Hepatocyte (in vitro differentiated cells): ENCODE measurements at regions not wholly inside any gene's neighbourhood (a gene's known extent, or its start where the extent isn't known, plus 50 kb on each side); places are given as distances from the start of the nearest gene placed in this dataset.
A peak's percentile ranks its signal among the peaks of the same experiment; 100 is the strongest.

Source experiments
- DNase-seq: peaks from one replicate; pipeline ENCODE4 v3.0.0-alpha.2; 2016; ENCODE audit warnings: low spot score
- H2AFZ ChIP-seq: fragments of 200-600 bp; sonication (generic); 2 replicates; pipeline ENCODE4 v1.6.0; 2016; ENCODE audit warnings: antibody characterized with exemption, mild to moderate bottlenecking
- H3K27ac ChIP-seq: fragments of 200-600 bp; sonication (generic); 2 replicates; pipeline ENCODE4 v1.5.1; 2016; ENCODE audit warnings: mild to moderate bottlenecking
- H3K27me3 ChIP-seq: fragments of 200-600 bp; sonication (generic); 2 replicates; pipeline ENCODE4 v1.6.1; 2016
- H3K36me3 ChIP-seq: fragments of 200-600 bp; sonication (generic); replicated peaks from 2 replicates; pipeline ENCODE4 v1.5.1; 2016; ENCODE audit warnings: low read depth; ENCODE audit not compliant: insufficient read depth
- H3K4me1 ChIP-seq: fragments of 200-600 bp; sonication (generic); 2 replicates; pipeline ENCODE4 v1.5.1; 2016; ENCODE audit warnings: mild to moderate bottlenecking, moderate library complexity; ENCODE audit not compliant: insufficient read depth
- H3K4me2 ChIP-seq: fragments of 200-600 bp; sonication (generic); 2 replicates; pipeline ENCODE4 v1.6.0; 2016
- H3K4me3 ChIP-seq: fragments of 200-600 bp; sonication (generic); 2 replicates; pipeline ENCODE4 v1.5.1; 2016; ENCODE audit warnings: mild to moderate bottlenecking
- H3K79me2 ChIP-seq: fragments of 200-600 bp; sonication (generic); 2 replicates; pipeline ENCODE4 v1.6.0; 2017; ENCODE audit warnings: mild to moderate bottlenecking
- H3K9me2 ChIP-seq: fragments of 200-600 bp; sonication (generic); replicated peaks from 2 replicates; pipeline ENCODE4 v1.6.0; 2017; ENCODE audit warnings: mild to moderate bottlenecking; ENCODE audit not compliant: insufficient read depth
- H3K9me3 ChIP-seq: fragments of 200-600 bp; sonication (generic); 2 replicates; pipeline ENCODE4 v1.5.1; 2016; ENCODE audit warnings: low read depth, mild to moderate bottlenecking
- H4K20me1 ChIP-seq: fragments of 200-600 bp; sonication (generic); 2 replicates; pipeline ENCODE4 v1.6.0; 2016; ENCODE audit warnings: mild to moderate bottlenecking; ENCODE audit not compliant: insufficient read depth, poor library complexity, severe bottlenecking
- EZH2 ChIP-seq: fragments of 200-600 bp; sonication (generic); IDR thresholded peaks from 2 replicates; pipeline ENCODE4 v1.6.1; 2016; ENCODE audit warnings: antibody characterized with exemption, mild to moderate bottlenecking, borderline replicate concordance
- EZH2phosphoT487 ChIP-seq: fragments of 200-600 bp; sonication (generic); IDR thresholded peaks from one replicate; pipeline ENCODE4 v1.6.1; 2018; ENCODE audit warnings: antibody characterized with exemption, mild to moderate bottlenecking, low read depth, moderate library complexity; ENCODE audit not compliant: unreplicated experiment, severe bottlenecking
- WGBS: methylation state at CpG from one replicate; pipeline ENCODE4 v1.1.6; 2016; ENCODE audit warnings: low lambda C conversion rate; ENCODE audit errors: missing lambda C conversion rate; 5-methylcytosine and 5-hydroxymethylcytosine counted together
- TF ChIP-seq, protein P1 (sequence below): fragments of 200-600 bp; sonication (generic); IDR thresholded peaks from 2 replicates; pipeline ENCODE4 v1.5.1; 2016; ENCODE audit warnings: antibody characterized with exemption, mild to moderate bottlenecking; ENCODE audit not compliant: poor library complexity

DNA sequence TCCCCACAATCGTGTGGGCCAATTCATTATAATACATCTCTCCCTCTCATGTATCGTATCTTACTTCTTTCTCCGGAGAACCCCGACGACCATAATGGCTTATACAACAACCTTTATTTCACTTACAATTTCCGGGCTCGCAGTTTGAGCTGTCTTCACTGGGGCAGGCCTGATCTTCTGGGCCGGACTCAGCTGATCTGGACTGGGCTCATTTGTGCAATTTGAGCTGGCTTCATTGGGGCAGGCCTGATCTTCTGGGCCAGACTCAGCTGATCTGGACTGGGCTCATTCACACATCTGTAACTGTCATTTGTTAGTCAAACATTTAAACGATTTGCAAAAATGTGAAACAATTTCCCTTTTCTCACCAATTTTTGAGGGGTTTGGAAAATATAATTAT is 171.5 kb upstream of the FRG1 start:
- 72% methylated on average over 9 of the region's 9 CpGs for WGBS
- H3K4me1 ChIP-seq = no peaks in the 10 kb centered on the region
- no peak for DNase-seq
- H3K36me3 ChIP-seq = no peaks in the 10 kb centered on the region
- H4K20me1 ChIP-seq = no peaks in the 10 kb centered on the region
- H3K79me2 ChIP-seq = no peaks in the 10 kb centered on the region
- no peaks in the 10 kb centered on the region for H3K27me3 ChIP-seq
- H3K9me3 ChIP-seq = no peaks in the 10 kb centered on the region
- H2AFZ ChIP-seq = no peak overlapping the region
- no peaks in the 10 kb centered on the region for H3K9me2 ChIP-seq
- H3K27ac ChIP-seq = no peak overlapping the region
- TF ChIP-seq EZH2 (no peak), EZH2phosphoT487 (no peak)
- TF ChIP-seq, protein P1, sequence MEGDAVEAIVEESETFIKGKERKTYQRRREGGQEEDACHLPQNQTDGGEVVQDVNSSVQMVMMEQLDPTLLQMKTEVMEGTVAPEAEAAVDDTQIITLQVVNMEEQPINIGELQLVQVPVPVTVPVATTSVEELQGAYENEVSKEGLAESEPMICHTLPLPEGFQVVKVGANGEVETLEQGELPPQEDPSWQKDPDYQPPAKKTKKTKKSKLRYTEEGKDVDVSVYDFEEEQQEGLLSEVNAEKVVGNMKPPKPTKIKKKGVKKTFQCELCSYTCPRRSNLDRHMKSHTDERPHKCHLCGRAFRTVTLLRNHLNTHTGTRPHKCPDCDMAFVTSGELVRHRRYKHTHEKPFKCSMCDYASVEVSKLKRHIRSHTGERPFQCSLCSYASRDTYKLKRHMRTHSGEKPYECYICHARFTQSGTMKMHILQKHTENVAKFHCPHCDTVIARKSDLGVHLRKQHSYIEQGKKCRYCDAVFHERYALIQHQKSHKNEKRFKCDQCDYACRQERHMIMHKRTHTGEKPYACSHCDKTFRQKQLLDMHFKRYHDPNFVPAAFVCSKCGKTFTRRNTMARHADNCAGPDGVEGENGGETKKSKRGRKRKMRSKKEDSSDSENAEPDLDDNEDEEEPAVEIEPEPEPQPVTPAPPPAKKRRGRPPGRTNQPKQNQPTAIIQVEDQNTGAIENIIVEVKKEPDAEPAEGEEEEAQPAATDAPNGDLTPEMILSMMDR = no peak
- no peak overlapping the region for H3K4me3 ChIP-seq
- H3K4me2 ChIP-seq = no peak overlapping the region

DNA sequence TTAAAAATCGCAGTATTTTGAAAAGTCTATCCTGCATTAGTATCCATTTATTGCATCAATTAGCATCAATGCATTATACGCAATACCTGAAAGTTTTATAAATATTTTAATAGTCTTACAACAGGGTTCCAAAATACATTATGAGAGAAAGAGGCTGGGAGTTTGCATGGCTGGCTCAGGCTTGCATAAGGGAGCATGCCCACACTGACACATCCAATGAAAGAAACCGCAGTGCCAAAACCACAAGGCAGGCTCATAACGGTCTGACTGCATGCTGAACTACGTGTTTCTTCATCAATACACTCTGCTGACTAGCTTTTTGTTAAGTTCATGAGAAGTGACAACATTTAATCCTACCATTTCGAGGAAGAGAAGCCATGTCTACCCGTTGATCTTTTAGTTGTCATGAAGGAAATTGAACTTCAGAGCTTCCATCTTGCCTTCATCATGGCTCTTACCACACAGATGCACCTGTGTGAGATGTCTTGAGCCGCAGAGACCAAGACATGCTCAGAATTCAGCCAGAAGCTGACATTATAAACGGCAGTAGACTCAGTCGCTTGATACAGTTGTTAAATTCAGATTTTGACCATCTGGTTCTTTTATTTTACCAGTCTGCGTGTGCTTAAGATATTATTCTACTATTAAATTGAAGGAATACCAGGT is 168.8 kb upstream of the FRG1 start:
- H2AFZ ChIP-seq = no peak overlapping the region
- no peaks in the 10 kb centered on the region for H3K4me1 ChIP-seq
- TF ChIP-seq EZH2phosphoT487 (no peak), EZH2 (no peak)
- TF ChIP-seq, protein P1 = no peak
- H3K4me3 ChIP-seq = no peak overlapping the region
- no peaks in the 10 kb centered on the region for H3K79me2 ChIP-seq
- no peaks in the 10 kb centered on the region for H3K36me3 ChIP-seq
- no peak overlapping the region for H3K27ac ChIP-seq
- no peaks in the 10 kb centered on the region for H3K9me2 ChIP-seq
- H3K4me2 ChIP-seq = no peak overlapping the region
- no peaks in the 10 kb centered on the region for H3K9me3 ChIP-seq
- no peak for DNase-seq
- H4K20me1 ChIP-seq = no peaks in the 10 kb centered on the region
- H3K27me3 ChIP-seq = no peaks in the 10 kb centered on the region
- 85% methylated on average over 11 of the region's 11 CpGs for WGBS

DNA sequence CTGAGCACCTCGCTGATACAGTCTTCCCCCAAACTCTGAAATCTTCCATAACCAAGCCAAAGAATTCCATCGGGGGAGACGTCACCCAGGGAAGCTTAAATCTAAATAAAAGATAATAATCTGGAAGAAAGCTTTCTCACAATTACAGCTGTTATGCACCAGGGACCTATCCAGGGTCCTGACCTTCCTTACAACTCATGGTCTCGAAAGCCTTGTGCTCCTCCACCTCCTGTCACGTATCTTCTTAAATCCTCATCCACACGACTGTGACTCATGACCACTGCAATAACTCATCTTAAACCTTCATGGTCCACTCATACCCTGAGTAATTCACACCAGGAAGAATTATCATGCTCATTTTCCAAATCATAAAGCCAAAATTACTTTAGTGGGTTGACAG is 166.8 kb upstream of the FRG1 start:
- H3K9me2 ChIP-seq = no peaks in the 10 kb centered on the region
- no peaks in the 10 kb centered on the region for H3K79me2 ChIP-seq
- no peaks in the 10 kb centered on the region for H3K4me1 ChIP-seq
- H3K27ac ChIP-seq = no peak overlapping the region
- no peak overlapping the region for H3K4me2 ChIP-seq
- no peaks in the 10 kb centered on the region for H3K36me3 ChIP-seq
- WGBS = 40% methylated on average over 6 of the region's 6 CpGs
- H3K4me3 ChIP-seq = no peak overlapping the region
- no peak overlapping the region for H2AFZ ChIP-seq
- TF ChIP-seq EZH2 (no peak), EZH2phosphoT487 (no peak)
- TF ChIP-seq, protein P1 = no peak
- H3K27me3 ChIP-seq = no peaks in the 10 kb centered on the region
- no peaks in the 10 kb centered on the region for H4K20me1 ChIP-seq
- DNase-seq = peak; percentile 27
- no peaks in the 10 kb centered on the region for H3K9me3 ChIP-seq
